GM23338 (cell line): ENCODE measurements at regions not wholly inside any gene's neighbourhood (a gene's known extent, or its start where the extent isn't known, plus 50 kb on each side); places are given as distances from the start of the nearest gene placed in this dataset.

Source experiments
- ATAC-seq: fragments of 200-7000 bp; cut with Tn5 transposase; 3 replicates; pipeline ENCODE4 v1.9.1; 2020
- DNase-seq: peaks from one replicate; pipeline ENCODE4 v3.0.0-alpha.2; 2015; ENCODE audit warnings: low spot score
- H2AFZ ChIP-seq: fragments of 200-600 bp; sonication (generic); 2 replicates; pipeline ENCODE4 v1.8.0; 2016; ENCODE audit warnings: antibody characterized with exemption, mild to moderate bottlenecking, moderate library complexity
- H3F3A ChIP-seq: fragments of 200-600 bp; sonication (generic); replicated peaks from 2 replicates; pipeline ENCODE4 v1.8.0; 2017; ENCODE audit warnings: antibody characterized with exemption, mixed run types, low read depth
- H3K27ac ChIP-seq: fragments of 200-600 bp; sonication (generic); 2 replicates; pipeline ENCODE4 v1.6.1; 2016; ENCODE audit warnings: low read depth
- H3K27me3 ChIP-seq: fragments of 200-600 bp; sonication (generic); 2 replicates; pipeline ENCODE4 v1.8.0; 2016; ENCODE audit warnings: mild to moderate bottlenecking, mixed run types, moderate library complexity; ENCODE audit not compliant: insufficient read depth
- H3K36me3 ChIP-seq: fragments of 200-600 bp; sonication (generic); 2 replicates; pipeline ENCODE4 v1.8.0; 2016; ENCODE audit warnings: mild to moderate bottlenecking; ENCODE audit not compliant: insufficient read depth
- H3K4me1 ChIP-seq: fragments of 200-600 bp; sonication (generic); 2 replicates; pipeline ENCODE4 v1.8.0; 2016; ENCODE audit warnings: mild to moderate bottlenecking, moderate library complexity; ENCODE audit not compliant: insufficient read depth
- H3K4me2 ChIP-seq: fragments of 200-600 bp; sonication (generic); 2 replicates; pipeline ENCODE4 v1.7.1; 2017; ENCODE audit warnings: mixed run types
- H3K4me3 ChIP-seq: fragments of 200-600 bp; sonication (generic); 2 replicates; pipeline ENCODE4 v1.6.1; 2016; ENCODE audit warnings: mixed run types
- H3K79me2 ChIP-seq: fragments of 200-600 bp; sonication (generic); replicated peaks from 2 replicates; pipeline ENCODE4 v1.8.0; 2017; ENCODE audit warnings: mild to moderate bottlenecking; ENCODE audit not compliant: insufficient read depth
- H3K9me2 ChIP-seq: fragments of 200-600 bp; sonication (generic); 2 replicates; pipeline ENCODE4 v1.8.0; 2017; ENCODE audit not compliant: insufficient read depth
- H4K20me1 ChIP-seq: fragments of 200-600 bp; sonication (generic); replicated peaks from 2 replicates; pipeline ENCODE4 v1.8.0; 2017; ENCODE audit warnings: mild to moderate bottlenecking; ENCODE audit not compliant: insufficient read depth
- H3K27ac Mint-ChIP-seq: 2 replicates; pipeline ENCODE4 v1.8.0; 2020; ENCODE audit warnings: inconsistent platforms, mild to moderate bottlenecking, moderate library complexity, mixed read lengths
- H3K27me3 Mint-ChIP-seq: 3 replicates; pipeline ENCODE4 v1.8.0; 2022; ENCODE audit warnings: low read depth, mild to moderate bottlenecking, moderate library complexity, mixed read lengths, inconsistent platforms; ENCODE audit not compliant: insufficient read depth, poor library complexity
- H3K36me3 Mint-ChIP-seq: 3 replicates; pipeline ENCODE4 v1.8.0; 2021; ENCODE audit warnings: low read depth, mild to moderate bottlenecking, inconsistent platforms, moderate library complexity, mixed read lengths
- H3K4me1 Mint-ChIP-seq: 3 replicates; pipeline ENCODE4 v1.8.0; 2020; ENCODE audit warnings: mild to moderate bottlenecking, inconsistent platforms, mixed read lengths
- H3K4me3 Mint-ChIP-seq: 3 replicates; pipeline ENCODE4 v1.8.0; 2021; ENCODE audit warnings: moderate library complexity, mild to moderate bottlenecking, inconsistent platforms, mixed read lengths
- H3K9me3 Mint-ChIP-seq: 3 replicates; pipeline ENCODE4 v1.8.0; 2020; ENCODE audit warnings: moderate library complexity, mild to moderate bottlenecking, inconsistent platforms, mixed read lengths
- CREB1 ChIP-seq: fragments of 250-450 bp; sonication (Bioruptor Pico); IDR thresholded peaks from 2 replicates; pipeline ENCODE4 v1.5.0; 2020; ENCODE audit warnings: low read depth, mild to moderate bottlenecking, moderate library complexity
- CTCF ChIP-seq, 2 experiments: fragments of 200-600 bp in 1 of 2; sonication (generic) in 1 of 2; conservative IDR thresholded peaks; 2 replicates each; pipeline versions ENCODE4 v1.5.1 to v1.6.1; 2016 to 2017; ENCODE audit warnings: antibody characterized with exemption in 2 of 2, low read depth in 2 of 2, mild to moderate bottlenecking in 2 of 2, moderate library complexity in 1 of 2
- EZH2 ChIP-seq: fragments of 200-600 bp; sonication (generic); IDR thresholded peaks from one replicate; pipeline ENCODE4 v1.8.0; 2017; ENCODE audit warnings: antibody characterized with exemption, mild to moderate bottlenecking, low read depth; ENCODE audit not compliant: unreplicated experiment
- JUNB ChIP-seq: IDR thresholded peaks from one replicate; pipeline ENCODE4 v1.6.1; 2016; ENCODE audit warnings: antibody characterized with exemption; ENCODE audit not compliant: unreplicated experiment
- NANOG ChIP-seq: IDR thresholded peaks from 2 replicates; pipeline ENCODE4 v1.6.1; 2016; ENCODE audit warnings: antibody characterized with exemption, borderline replicate concordance
- POLR2AphosphoS5 ChIP-seq: IDR thresholded peaks from 2 replicates; pipeline ENCODE4 v1.6.1; 2016; ENCODE audit warnings: antibody characterized with exemption, low read depth
- REST ChIP-seq: IDR thresholded peaks from one replicate; pipeline ENCODE4 v1.6.1; 2018; ENCODE audit warnings: antibody characterized with exemption; ENCODE audit not compliant: unreplicated experiment
- ZNF331 ChIP-seq: fragments of 250-450 bp; sonication (Bioruptor Pico); IDR thresholded peaks from 2 replicates; pipeline ENCODE4 v1.5.0; 2020; ENCODE audit warnings: low read depth, mild to moderate bottlenecking, moderate library complexity

DNA sequence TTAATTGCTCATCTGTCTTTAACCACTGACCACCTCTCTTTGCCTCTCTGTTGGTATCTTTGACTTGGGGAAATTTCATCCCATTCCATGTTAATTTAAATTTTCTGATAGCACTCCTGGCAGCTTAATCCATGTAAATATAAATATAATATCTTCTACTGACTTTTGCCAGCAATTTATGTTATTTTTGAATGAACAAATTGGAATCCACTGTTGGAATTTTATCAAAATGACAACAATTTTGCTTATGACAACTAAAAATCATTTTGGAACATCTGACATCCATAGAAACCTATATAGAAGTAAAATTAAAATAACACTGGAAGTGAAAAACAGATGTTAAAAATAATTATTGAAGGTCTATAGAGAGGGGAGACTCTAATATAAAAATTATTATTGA lies 176.5 kb upstream of the AKR1E2 start:
- Histone ChIP-seq H3K4me2 (no peak overlapping the region), H3K9me2 (0 out of 2 replicates have a peak, but pooled peaks cover 3% of the 10 kb centered on the region), H3K4me1 (peaks cover 11% of the 10 kb centered on the region), H2AFZ (no peak overlapping the region), H3K79me2 (no peaks in the 10 kb centered on the region), H3K36me3 (no peaks in the 10 kb centered on the region), H4K20me1 (no peaks in the 10 kb centered on the region), H3F3A (no peaks in the 10 kb centered on the region), H3K27me3 (no peaks in the 10 kb centered on the region), H3K27ac (no peak overlapping the region), H3K4me3 (no peak overlapping the region)
- Mint-ChIP-seq H3K4me3 (no peak overlapping the region), H3K27me3 (peaks cover 2% of the 10 kb centered on the region), H3K4me1 (peaks cover 22% of the 10 kb centered on the region; the same call in 2 of the 3 replicates), H3K27ac (no peak overlapping the region), H3K9me3 (no peaks in the 10 kb centered on the region), H3K36me3 (no peaks in the 10 kb centered on the region)
- DNase-seq (no peak), ATAC-seq (no peak)
- no peak for TF ChIP-seq CTCF (conservative IDR thresholded peaks at IDR 0.05; ENCODE audit: low read depth in 2 of 2)
- no peak for TF ChIP-seq REST
- no peak for TF ChIP-seq EZH2
- TF ChIP-seq NANOG, result no peak
- TF ChIP-seq POLR2AphosphoS5, result no peak
- no peak for TF ChIP-seq JUNB
- TF ChIP-seq ZNF331, result no peak

GRCh38 chr10:4648999-4649398 lies 177.0 kb upstream of the AKR1E2 start:
- ATAC-seq, result no peak
- TF ChIP-seq CTCF (conservative IDR thresholded peaks at IDR 0.05; ENCODE audit: low read depth in 2 of 2) (no peak), CREB1 (no peak), ZNF331 (no peak), NANOG (no peak)

More at GRCh38 chr10:4648999-4649398, 177.0 kb upstream of the AKR1E2 start:
- Mint-ChIP-seq H3K27ac (no peak overlapping the region), H3K27me3 (peaks cover 2% of the 10 kb centered on the region), H3K36me3 (no peaks in the 10 kb centered on the region), H3K4me3 (no peak overlapping the region), H3K4me1 (peaks cover 21% of the 10 kb centered on the region; the same call in 2 of the 3 replicates), H3K9me3 (no peaks in the 10 kb centered on the region)
- Histone ChIP-seq H3K4me3 (no peak overlapping the region), H2AFZ (no peak overlapping the region; the same call in 1 of the 2 replicates), H3F3A (no peaks in the 10 kb centered on the region), H3K9me2 (0 out of 2 replicates have a peak, but pooled peaks cover 3% of the 10 kb centered on the region), H3K36me3 (no peaks in the 10 kb centered on the region), H3K27ac (no peak overlapping the region), H3K79me2 (no peaks in the 10 kb centered on the region), H3K4me1 (peaks cover 6% of the 10 kb centered on the region), H4K20me1 (no peaks in the 10 kb centered on the region), H3K4me2 (no peak overlapping the region), H3K27me3 (no peaks in the 10 kb centered on the region)
- DNase-seq, result no peak
